IMR-90 (cell line): ENCODE measurements at regions not wholly inside any gene's neighbourhood (a gene's known extent, or its start where the extent isn't known, plus 50 kb on each side); places are given as distances from the start of the nearest gene placed in this dataset.

Experiments
- ATAC-seq: fragments of 200-7000 bp; cut with Tn5 transposase; 2 replicates; pipeline ENCODE4 v1.9.1; 2020; ENCODE audit warnings: low read depth, mild to moderate bottlenecking, moderate library complexity
- BruUV-seq: library from RNA; stranded (reverse); fragments of 400-500 nt; replicated peaks from 2 replicates; lab custom pipeline; 2021; lab: Mats Ljungman, UMichigan
- CTCF ChIA-PET: fragments of 300-600 bp; formaldehyde crosslinking; extraction: SDS; loops from one replicate; lab custom pipeline; 2021; ENCODE audit warnings: antibody characterized with exemption; lab: Yijun Ruan, JAX
- POLR2A ChIA-PET: fragments of 300-600 bp; sonication (Branson Sonifier 250); formaldehyde crosslinking; loops from one replicate; lab custom pipeline; 2022; ENCODE audit warnings: antibody characterized with exemption; ENCODE audit not compliant: unreplicated experiment; lab: Charles Lee
- DNase-seq: peaks from one replicate; pipeline ENCODE4 v3.0.0; 2013
- H2AFZ ChIP-seq: replicated peaks from 2 replicates; pipeline ENCODE3; 2013; ENCODE audit warnings: low read length, mild to moderate bottlenecking; ENCODE audit not compliant: poor library complexity
- H2AK5ac ChIP-seq: 2 replicates; pipeline ENCODE4 v1.6.1; 2013; ENCODE audit warnings: low read depth, low read length, inconsistent platforms
- H2AK9ac ChIP-seq: replicated peaks from 2 replicates; pipeline ENCODE3; 2013; ENCODE audit warnings: mild to moderate bottlenecking, low read depth, low read length, moderate library complexity; ENCODE audit not compliant: poor library complexity
- H2BK120ac ChIP-seq: 2 replicates; pipeline ENCODE4 v1.6.1; 2013; ENCODE audit warnings: low read depth, low read length, inconsistent platforms
- H2BK15ac ChIP-seq: 3 replicates; pipeline ENCODE4 v1.6.1; 2013; ENCODE audit warnings: low read depth, low read length, inconsistent platforms
- H2BK20ac ChIP-seq: 2 replicates; pipeline ENCODE4 v1.6.1; 2013; ENCODE audit warnings: low read depth, mild to moderate bottlenecking, inconsistent platforms, low read length, moderate library complexity
- H2BK5ac ChIP-seq: 2 replicates; pipeline ENCODE4 v1.6.1; 2013; ENCODE audit warnings: mild to moderate bottlenecking, low read depth, low read length, inconsistent platforms; ENCODE audit not compliant: poor library complexity, severe bottlenecking
- H3K14ac ChIP-seq: replicated peaks from 2 replicates; pipeline ENCODE4 v1.6.1; 2013; ENCODE audit warnings: low read depth, low read length, inconsistent platforms
- H3K18ac ChIP-seq: 2 replicates; pipeline ENCODE4 v1.6.1; 2013; ENCODE audit warnings: low read depth, low read length, control low read depth
- H3K23ac ChIP-seq: 2 replicates; pipeline ENCODE4 v1.6.1; 2013; ENCODE audit warnings: low read depth, low read length, inconsistent platforms
- H3K27ac ChIP-seq: 2 replicates; pipeline ENCODE4 v1.5.1; 2013; ENCODE audit warnings: mild to moderate bottlenecking, control low read depth, low read length; ENCODE audit not compliant: insufficient read depth
- H3K27me3 ChIP-seq: 2 replicates; pipeline ENCODE4 v1.6.1; 2013; ENCODE audit warnings: low read length; ENCODE audit not compliant: control insufficient read depth, insufficient read depth
- H3K36me3 ChIP-seq: 2 replicates; pipeline ENCODE4 v1.6.1; 2013; ENCODE audit warnings: low read length, mixed read lengths; ENCODE audit not compliant: control insufficient read depth, insufficient read depth
- H3K4ac ChIP-seq: 2 replicates; pipeline ENCODE4 v1.6.1; 2013; ENCODE audit warnings: low read depth, low read length, inconsistent platforms
- H3K4me1 ChIP-seq: 2 replicates; pipeline ENCODE4 v1.6.1; 2013; ENCODE audit warnings: low read length, mixed read lengths; ENCODE audit not compliant: control insufficient read depth, insufficient read depth
- H3K4me2 ChIP-seq: 2 replicates; pipeline ENCODE4 v1.6.1; 2013; ENCODE audit warnings: low read depth, mild to moderate bottlenecking, control low read depth, low read length, moderate library complexity
- H3K4me3 ChIP-seq: 2 replicates; pipeline ENCODE4 v1.5.1; 2013; ENCODE audit warnings: low read depth, mild to moderate bottlenecking, control low read depth, low read length, moderate library complexity; ENCODE audit not compliant: insufficient read depth
- H3K56ac ChIP-seq: 2 replicates; pipeline ENCODE4 v1.6.1; 2013; ENCODE audit warnings: low read length, inconsistent platforms; ENCODE audit not compliant: insufficient read depth; ENCODE audit errors: extremely low read depth
- H3K79me1 ChIP-seq, 2 experiments: 2 replicates each; pipeline ENCODE4 v1.6.1; 2013; ENCODE audit warnings: low read length in 2 of 2, inconsistent platforms in 1 of 2, low read depth in 1 of 2
- H3K9ac ChIP-seq: 2 replicates; pipeline ENCODE4 v1.6.1; 2013; ENCODE audit warnings: low read depth, low read length, control low read depth
- H3K9me1 ChIP-seq: 2 replicates; pipeline ENCODE4 v1.6.1; 2013; ENCODE audit warnings: low read length, inconsistent platforms; ENCODE audit not compliant: insufficient read depth
- H3K9me3 ChIP-seq: 2 replicates; pipeline ENCODE4 v1.6.1; 2013; ENCODE audit warnings: low read length; ENCODE audit not compliant: control insufficient read depth, insufficient read depth
- H4K20me1 ChIP-seq: 2 replicates; pipeline ENCODE4 v1.6.1; 2013; ENCODE audit warnings: low read length, inconsistent platforms; ENCODE audit not compliant: insufficient read depth
- H4K5ac ChIP-seq: 2 replicates; pipeline ENCODE4 v1.6.1; 2013; ENCODE audit warnings: mild to moderate bottlenecking, low read depth, low read length, control low read depth
- H4K8ac ChIP-seq, 2 experiments: 2 replicates each; pipeline ENCODE4 v1.6.1; 2013; ENCODE audit warnings: low read depth in 2 of 2, low read length in 2 of 2, control low read depth in 1 of 2, inconsistent platforms in 1 of 2
- H4K91ac ChIP-seq: 2 replicates; pipeline ENCODE4 v1.6.1; 2013; ENCODE audit warnings: low read depth, low read length, inconsistent platforms; ENCODE audit not compliant: insufficient read depth
- CHD1 ChIP-seq: IDR thresholded peaks from 2 replicates; pipeline ENCODE4 v1.6.1; 2012; ENCODE audit warnings: low read depth, low read length, improper control_type of control experiment
- CTCF ChIP-seq: conservative IDR thresholded peaks from 2 replicates; pipeline ENCODE4 v1.5.1; 2012; ENCODE audit warnings: mild to moderate bottlenecking, low read depth, low read length, improper control_type of control experiment
- FOS ChIP-seq: fragments of 150-350 bp; IDR thresholded peaks from 2 replicates; pipeline ENCODE4 v1.6.1; 2016; ENCODE audit warnings: low read depth, low read length
- MAFK ChIP-seq: IDR thresholded peaks from 2 replicates; pipeline ENCODE4 v1.6.1; 2012; ENCODE audit warnings: low read depth, low read length, improper control_type of control experiment
- MAZ ChIP-seq: IDR thresholded peaks from 2 replicates; pipeline ENCODE4 v1.6.1; 2012; ENCODE audit warnings: low read depth, mild to moderate bottlenecking, low read length, improper control_type of control experiment, moderate library complexity, borderline replicate concordance
- MXI1 ChIP-seq: IDR thresholded peaks from 2 replicates; pipeline ENCODE4 v1.6.1; 2012; ENCODE audit warnings: low read depth, mild to moderate bottlenecking, low read length, moderate library complexity, borderline replicate concordance
- POLR2A ChIP-seq: IDR thresholded peaks from 2 replicates; pipeline ENCODE4 v1.6.1; 2012; ENCODE audit warnings: mild to moderate bottlenecking, low read depth, low read length
- RAD21 ChIP-seq: IDR thresholded peaks from 2 replicates; pipeline ENCODE4 v1.6.1; 2012; ENCODE audit warnings: low read length, improper control_type of control experiment
- RCOR1 ChIP-seq: IDR thresholded peaks from 2 replicates; pipeline ENCODE4 v1.6.1; 2012; ENCODE audit warnings: mild to moderate bottlenecking, low read length, improper control_type of control experiment; ENCODE audit not compliant: insufficient replicate concordance
- RFX5 ChIP-seq: IDR thresholded peaks from 2 replicates; pipeline ENCODE4 v1.8.0; 2012; ENCODE audit warnings: low read depth, mild to moderate bottlenecking, low read length, moderate library complexity
- SMC3 ChIP-seq: fragments of 150-350 bp; IDR thresholded peaks from 2 replicates; pipeline ENCODE4 v1.6.1; 2016; ENCODE audit warnings: low read depth, mild to moderate bottlenecking, antibody characterized with exemption, low read length, moderate library complexity
- WGBS, 2 experiments: methylation state at CpG; one replicate each; pipeline versions ENCODE4 v1.1.5 to v1.1.7; 2013; ENCODE audit warnings: missing lambda C conversion rate in 2 of 2; ENCODE audit not compliant: insufficient read length in 1 of 2; ENCODE audit errors: extremely low coverage in 2 of 2; 5-methylcytosine and 5-hydroxymethylcytosine counted together
- dilution Hi-C: fragments of 300-500 bp; cut with HindIII; formaldehyde crosslinking; loops from one replicate; pipeline ENCODE4 v1.14.3; 2018; ENCODE audit warnings: low sequenced_read_pairs; ENCODE audit not compliant: unreplicated experiment
- in situ Hi-C: fragments of 300-500 bp; cut with MboI; formaldehyde crosslinking; loops from 3 replicates; pipeline ENCODE4 v1.14.3; 2019; ENCODE audit warnings: low sequenced_read_pairs, inconsistent platforms, mixed read lengths
- intact Hi-C: fragments of 100-400 bp; cut with micrococcal nuclease; formaldehyde crosslinking; loops from 2 replicates; pipeline ENCODE4 v1.10.0; 2022
- TF ChIP-seq, protein P1 (sequence below): fragments of 150-350 bp; IDR thresholded peaks from 2 replicates; pipeline ENCODE4 v1.6.1; 2017; ENCODE audit warnings: mild to moderate bottlenecking, antibody characterized with exemption, low read length, low read depth
- TF ChIP-seq, protein P2 (sequence below): fragments of 150-350 bp; IDR thresholded peaks from 2 replicates; pipeline ENCODE4 v1.6.1; 2016; ENCODE audit warnings: low read depth, mild to moderate bottlenecking, low read length, moderate library complexity, borderline replicate concordance

DNA sequence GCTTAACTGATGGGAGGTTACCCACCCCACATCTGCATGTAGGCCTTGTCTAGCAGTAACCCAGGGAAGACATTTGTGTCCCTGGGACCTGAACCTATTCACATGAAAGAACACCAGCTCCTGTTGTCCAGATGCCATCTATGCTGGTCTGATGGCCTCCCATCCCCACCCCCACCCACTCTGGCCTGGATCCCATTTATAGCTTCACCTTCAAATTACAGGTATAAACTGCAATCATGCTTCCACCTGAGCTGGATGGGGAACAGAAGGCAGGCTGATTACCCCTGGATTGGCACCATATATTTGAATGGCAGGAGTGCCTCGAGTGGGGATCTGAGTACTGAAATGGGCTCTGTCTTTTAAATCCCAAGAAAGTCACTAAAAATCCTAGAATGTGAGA, 312.7 kb upstream of the USP24 start:
- H3K27me3 ChIP-seq, result no peaks in the 10 kb centered on the region
- TF ChIP-seq SMC3, result no peak
- TF ChIP-seq, protein P1, sequence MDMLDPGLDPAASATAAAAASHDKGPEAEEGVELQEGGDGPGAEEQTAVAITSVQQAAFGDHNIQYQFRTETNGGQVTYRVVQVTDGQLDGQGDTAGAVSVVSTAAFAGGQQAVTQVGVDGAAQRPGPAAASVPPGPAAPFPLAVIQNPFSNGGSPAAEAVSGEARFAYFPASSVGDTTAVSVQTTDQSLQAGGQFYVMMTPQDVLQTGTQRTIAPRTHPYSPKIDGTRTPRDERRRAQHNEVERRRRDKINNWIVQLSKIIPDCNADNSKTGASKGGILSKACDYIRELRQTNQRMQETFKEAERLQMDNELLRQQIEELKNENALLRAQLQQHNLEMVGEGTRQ, result no peak
- no peak for TF ChIP-seq FOS
- TF ChIP-seq, protein P2, sequence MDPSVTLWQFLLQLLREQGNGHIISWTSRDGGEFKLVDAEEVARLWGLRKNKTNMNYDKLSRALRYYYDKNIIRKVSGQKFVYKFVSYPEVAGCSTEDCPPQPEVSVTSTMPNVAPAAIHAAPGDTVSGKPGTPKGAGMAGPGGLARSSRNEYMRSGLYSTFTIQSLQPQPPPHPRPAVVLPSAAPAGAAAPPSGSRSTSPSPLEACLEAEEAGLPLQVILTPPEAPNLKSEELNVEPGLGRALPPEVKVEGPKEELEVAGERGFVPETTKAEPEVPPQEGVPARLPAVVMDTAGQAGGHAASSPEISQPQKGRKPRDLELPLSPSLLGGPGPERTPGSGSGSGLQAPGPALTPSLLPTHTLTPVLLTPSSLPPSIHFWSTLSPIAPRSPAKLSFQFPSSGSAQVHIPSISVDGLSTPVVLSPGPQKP, result no peak
- TF ChIP-seq RFX5, result no peak
- TF ChIP-seq MAFK, result no peak
- no peak for TF ChIP-seq MXI1
- no peak for TF ChIP-seq RCOR1
- TF ChIP-seq CTCF, result no peak
- no peak for TF ChIP-seq POLR2A
- no peak for TF ChIP-seq MAZ
- no peak for TF ChIP-seq RAD21
- TF ChIP-seq CHD1, result no peak
- no peak overlapping the region for H2AK9ac ChIP-seq
- no peaks in the 10 kb centered on the region for H3K9me1 ChIP-seq
- dilution Hi-C loops (no loop called here), intact Hi-C loops (no loop called here), in situ Hi-C loops (no loop called here)
- ATAC-seq (no peak), DNase-seq (no peak)
- CTCF ChIA-PET, result no interaction called here
- no peak overlapping the region for H3K56ac ChIP-seq
- no peak overlapping the region for H3K4me2 ChIP-seq
- H3K4ac ChIP-seq, result no peak overlapping the region
- H3K23ac ChIP-seq, result no peak overlapping the region
- no peaks in the 10 kb centered on the region for H3K36me3 ChIP-seq
- H3K14ac ChIP-seq, result no peak overlapping the region
- H2BK5ac ChIP-seq, result no peak overlapping the region
- POLR2A ChIA-PET, result interaction anchor here (0.6 kb wide), 1 partner anchor 42 kb away, joined by 8 read pairs; no protein-coding TSS in a partner anchor
- no peak overlapping the region for H2AK5ac ChIP-seq
- no CpG with 5 or more reads among the region's 1 CpG for WGBS, 2 experiments
- no peaks in the 10 kb centered on the region for H3K9me3 ChIP-seq
- H2BK120ac ChIP-seq, result no peak overlapping the region
- H4K20me1 ChIP-seq, result no peaks in the 10 kb centered on the region
- no peak overlapping the region for H2BK20ac ChIP-seq
- H3K4me3 ChIP-seq, result no peak overlapping the region
- no peak overlapping the region for H4K8ac ChIP-seq
- no peak overlapping the region for H4K91ac ChIP-seq
- no peak overlapping the region for H3K9ac ChIP-seq
- H2AFZ ChIP-seq, result no peak overlapping the region
- H4K5ac ChIP-seq, result peak overlapping the region; percentile 51; the same call in 1 of the 2 replicates
- H3K4me1 ChIP-seq, result no peaks in the 10 kb centered on the region; the same call in 1 of the 2 replicates
- no peak overlapping the region for H3K27ac ChIP-seq
- no peak overlapping the region for H3K18ac ChIP-seq
- no peak overlapping the region for H2BK15ac ChIP-seq
- H3K79me1 ChIP-seq, result no peaks in the 10 kb centered on the region
- no TSS peak for BruUV-seq
